GM23248 (cell line): ENCODE measurements at regions not wholly inside any gene's neighbourhood (a gene's known extent, or its start where the extent isn't known, plus 50 kb on each side); places are given as distances from the start of the nearest gene placed in this dataset.
A peak's percentile ranks its signal among the peaks of the same experiment; 100 is the strongest.

Experiments used
- DNase-seq: peaks from one replicate; pipeline ENCODE4 v3.0.0-alpha.2; 2015
- H2AFZ ChIP-seq: fragments of 200-600 bp; sonication (generic); 2 replicates; pipeline ENCODE4 v1.6.1; 2016; ENCODE audit warnings: antibody characterized with exemption
- H3F3A ChIP-seq: fragments of 200-600 bp; sonication (generic); 2 replicates; pipeline ENCODE4 v1.6.1; 2016; ENCODE audit warnings: mild to moderate bottlenecking, antibody characterized with exemption, mixed run types; ENCODE audit not compliant: insufficient read depth
- H3K27ac ChIP-seq: fragments of 200-600 bp; sonication (generic); 2 replicates; pipeline ENCODE4 v1.5.1; 2016; ENCODE audit warnings: mild to moderate bottlenecking
- H3K27me3 ChIP-seq: fragments of 200-600 bp; sonication (generic); replicated peaks from 2 replicates; pipeline ENCODE4 v1.6.1; 2016; ENCODE audit warnings: mild to moderate bottlenecking; ENCODE audit not compliant: insufficient read depth
- H3K36me3 ChIP-seq: fragments of 200-600 bp; sonication (generic); 2 replicates; pipeline ENCODE4 v1.6.1; 2016; ENCODE audit warnings: low read depth, mild to moderate bottlenecking
- H3K4me1 ChIP-seq: fragments of 200-600 bp; sonication (generic); 2 replicates; pipeline ENCODE4 v1.6.1; 2016; ENCODE audit warnings: mild to moderate bottlenecking; ENCODE audit not compliant: insufficient read depth
- H3K4me2 ChIP-seq: fragments of 200-600 bp; sonication (generic); one replicate; pipeline ENCODE4 v1.6.1; 2016; ENCODE audit warnings: mild to moderate bottlenecking; ENCODE audit not compliant: unreplicated experiment
- H3K4me3 ChIP-seq: fragments of 200-600 bp; sonication (generic); 2 replicates; pipeline ENCODE4 v1.5.1; 2016; ENCODE audit warnings: mild to moderate bottlenecking
- H3K79me2 ChIP-seq: fragments of 200-600 bp; sonication (generic); 2 replicates; pipeline ENCODE4 v1.6.1; 2016; ENCODE audit warnings: mild to moderate bottlenecking; ENCODE audit not compliant: insufficient read depth
- H3K9ac ChIP-seq: fragments of 200-600 bp; sonication (generic); 2 replicates; pipeline ENCODE4 v1.6.1; 2016; ENCODE audit warnings: mild to moderate bottlenecking
- H3K9me2 ChIP-seq: fragments of 200-600 bp; sonication (generic); 2 replicates; pipeline ENCODE4 v1.6.1; 2016; ENCODE audit warnings: mixed run types, mild to moderate bottlenecking, moderate library complexity; ENCODE audit not compliant: insufficient read depth
- H3K9me3 ChIP-seq: fragments of 200-600 bp; sonication (generic); one replicate; pipeline ENCODE4 v1.6.1; 2017; ENCODE audit warnings: low read depth
- H4K20me1 ChIP-seq: fragments of 200-600 bp; sonication (generic); 2 replicates; pipeline ENCODE4 v1.6.0; 2016; ENCODE audit not compliant: insufficient read depth
- EZH2 ChIP-seq: fragments of 200-600 bp; sonication (generic); IDR thresholded peaks from 2 replicates; pipeline ENCODE4 v1.6.1; 2018; ENCODE audit warnings: antibody characterized with exemption, mild to moderate bottlenecking; ENCODE audit not compliant: insufficient read depth, poor library complexity, severe bottlenecking
- EZH2phosphoT487 ChIP-seq: fragments of 200-600 bp; sonication (generic); IDR thresholded peaks from 2 replicates; pipeline ENCODE4 v1.6.1; 2018; ENCODE audit warnings: antibody characterized with exemption, moderate library complexity, mild to moderate bottlenecking, low read depth; ENCODE audit not compliant: insufficient read depth
- WGBS, 2 experiments: methylation state at CpG; one replicate each; pipeline ENCODE4 v1.1.6; 2015 to 2017; ENCODE audit warnings: low lambda C conversion rate in 2 of 2, low coverage in 1 of 2; ENCODE audit errors: missing lambda C conversion rate in 2 of 2; 5-methylcytosine and 5-hydroxymethylcytosine counted together
- in situ Hi-C: fragments of 300-500 bp; cut with MboI; formaldehyde crosslinking; loops from 2 replicates; pipeline ENCODE4 v1.15.0; 2020

- Histone ChIP-seq H3K79me2 (no peaks in the 10 kb centered on the region), H3K27ac (peak overlapping the region; percentile 25), H3K9ac (no peak overlapping the region), H4K20me1 (no peaks in the 10 kb centered on the region), H3K36me3 (no peaks in the 10 kb centered on the region), H3K4me2 (peak overlapping the region; percentile 8), H3K4me1 (peaks cover 18% of the 10 kb centered on the region), H3K4me3 (no peak overlapping the region), H3F3A (peaks cover 17% of the 10 kb centered on the region; the same call in 1 of the 2 replicates), H3K9me2 (no peaks in the 10 kb centered on the region), H3K27me3 (no peaks in the 10 kb centered on the region; the same call in 1 of the 2 replicates), H2AFZ (peak overlapping the region; percentile 52), H3K9me3 (no peaks in the 10 kb centered on the region)
- in situ Hi-C loops = no loop called here
- WGBS, 2 experiments = 0 to 2% methylated on average over 3 of the region's 3 CpGs
- no peak for TF ChIP-seq EZH2phosphoT487
- no peak for TF ChIP-seq EZH2
- peak; percentile 90 for DNase-seq
These were observed 157.1 kb upstream of the SYT6 start for GRCh38 chr1:114310695-114311271.

GRCh38 chr1:114302821-114303220 lies 149.2 kb upstream of the SYT6 start:
- H3K79me2 ChIP-seq = no peaks in the 10 kb centered on the region
- WGBS, 2 experiments = 67 to 76% methylated on average over 1 to 2 of the region's 2 CpGs
- no peaks in the 10 kb centered on the region for H3K36me3 ChIP-seq
- peaks cover 33% of the 10 kb centered on the region for H3K27me3 ChIP-seq
- DNase-seq = no peak
- no peak overlapping the region for H3K9ac ChIP-seq
- H3K4me3 ChIP-seq = no peak overlapping the region
- no peaks in the 10 kb centered on the region for H3K9me2 ChIP-seq
- no peaks in the 10 kb centered on the region for H4K20me1 ChIP-seq
- no peaks in the 10 kb centered on the region for H3F3A ChIP-seq
- in situ Hi-C loops = no loop called here
- no peak overlapping the region for H2AFZ ChIP-seq
- H3K4me2 ChIP-seq = no peak overlapping the region
- H3K9me3 ChIP-seq = no peaks in the 10 kb centered on the region
- TF ChIP-seq EZH2 = no peak
- TF ChIP-seq EZH2phosphoT487 = no peak
- H3K4me1 ChIP-seq = no peaks in the 10 kb centered on the region
- no peak overlapping the region for H3K27ac ChIP-seq

GRCh38 chr1:114299331-114299975 lies 145.8 kb upstream of the SYT6 start:
- no peak for DNase-seq
- Histone ChIP-seq H3K9ac (no peak overlapping the region), H3K9me3 (no peaks in the 10 kb centered on the region), H3K4me3 (no peak overlapping the region), H3K4me2 (no peak overlapping the region), H3K4me1 (no peaks in the 10 kb centered on the region), H3K36me3 (no peaks in the 10 kb centered on the region), H4K20me1 (no peaks in the 10 kb centered on the region), H3K27ac (no peak overlapping the region), H3F3A (no peaks in the 10 kb centered on the region), H2AFZ (no peak overlapping the region), H3K27me3 (peaks cover 28% of the 10 kb centered on the region), H3K9me2 (no peaks in the 10 kb centered on the region), H3K79me2 (no peaks in the 10 kb centered on the region)
- TF ChIP-seq EZH2phosphoT487 (no peak), EZH2 (no peak)
- WGBS, 2 experiments = 65 to 68% methylated on average over 9 of the region's 9 CpGs
- in situ Hi-C loops = loop anchor here (25.0 kb wide), 2 partner anchors 312 to 462 kb away; partner anchors contain the start of gene OLFML3

GRCh38 chr1:114298008-114298407 lies 144.3 kb upstream of the SYT6 start:
- no peak overlapping the region for H3K4me3 ChIP-seq
- no peak for DNase-seq
- H3K4me2 ChIP-seq = no peak overlapping the region
- H3K36me3 ChIP-seq = no peaks in the 10 kb centered on the region
- H3K27me3 ChIP-seq = peaks cover 28% of the 10 kb centered on the region
- H4K20me1 ChIP-seq = no peaks in the 10 kb centered on the region
- H3K9me2 ChIP-seq = no peaks in the 10 kb centered on the region
- H2AFZ ChIP-seq = no peak overlapping the region
- no peaks in the 10 kb centered on the region for H3K4me1 ChIP-seq
- H3K79me2 ChIP-seq = no peaks in the 10 kb centered on the region
- no peak for TF ChIP-seq EZH2phosphoT487
- no peak for TF ChIP-seq EZH2
- no peaks in the 10 kb centered on the region for H3F3A ChIP-seq
- in situ Hi-C loops = loop anchor here (25.0 kb wide), 2 partner anchors 311 to 461 kb away; partner anchors contain the start of gene OLFML3
- H3K9me3 ChIP-seq = no peaks in the 10 kb centered on the region
- H3K27ac ChIP-seq = no peak overlapping the region
- H3K9ac ChIP-seq = no peak overlapping the region
- 68 to 79% methylated on average over 12 of the region's 12 CpGs for WGBS, 2 experiments
